H1 (cell line): ENCODE measurements at regions not wholly inside any gene's neighbourhood (a gene's known extent, or its start where the extent isn't known, plus 50 kb on each side); places are given as distances from the start of the nearest gene placed in this dataset.

ENCODE experiments used
- CTCF ChIA-PET: fragments of 300-600 bp; sonication (Branson Sonifier 250); formaldehyde crosslinking; loops from one replicate; lab custom pipeline; 2021; ENCODE audit not compliant: partially characterized antibody; lab: Charles Lee
- POLR2A ChIA-PET: fragments of 300-600 bp; sonication (Branson Sonifier 250); formaldehyde crosslinking; loops from one replicate; lab custom pipeline; 2021; ENCODE audit warnings: inconsistent platforms; ENCODE audit not compliant: partially characterized antibody; lab: Charles Lee
- DNase-seq, 2 experiments: peaks; one replicate each; pipeline versions ENCODE4 v3.0.0 to v3.0.0-alpha.2; 2010 to 2022; ENCODE audit warnings: low spot score in 2 of 2, low read depth in 1 of 2, mixed read lengths in 1 of 2
- FAIRE-seq: peaks from 2 replicates; lab custom pipeline; 2011; peaks lifted over from hg19 to GRCh38; lab: Jason Lieb, UNC
- H2AFZ ChIP-seq: 2 replicates; pipeline ENCODE4 v1.8.1; 2012; ENCODE audit warnings: low read length, inconsistent platforms
- H2AK5ac ChIP-seq: 2 replicates; pipeline ENCODE4 v1.6.1; 2013; ENCODE audit warnings: low read depth, low read length
- H2BK120ac ChIP-seq: replicated peaks from 2 replicates; pipeline ENCODE3; 2013; ENCODE audit warnings: low read depth, low read length, inconsistent platforms
- H2BK12ac ChIP-seq: 2 replicates; pipeline ENCODE4 v1.6.1; 2013; ENCODE audit warnings: low read depth, low read length
- H2BK15ac ChIP-seq: 2 replicates; pipeline ENCODE4 v1.6.1; 2013; ENCODE audit warnings: low read length
- H2BK20ac ChIP-seq: 2 replicates; pipeline ENCODE4 v1.6.1; 2013; ENCODE audit warnings: low read length
- H2BK5ac ChIP-seq: 2 replicates; pipeline ENCODE4 v1.6.1; 2013; ENCODE audit warnings: low read depth, low read length
- H3K14ac ChIP-seq: 2 replicates; pipeline ENCODE4 v1.6.1; 2013; ENCODE audit warnings: inconsistent platforms; ENCODE audit not compliant: insufficient read length
- H3K18ac ChIP-seq: 2 replicates; pipeline ENCODE4 v1.6.1; 2013; ENCODE audit warnings: low read length; ENCODE audit errors: extremely low read depth
- H3K23ac ChIP-seq: 2 replicates; pipeline ENCODE4 v1.6.1; 2013; ENCODE audit warnings: inconsistent platforms; ENCODE audit not compliant: insufficient read length
- H3K23me2 ChIP-seq: 2 replicates; pipeline ENCODE4 v1.6.1; 2013; ENCODE audit warnings: low read depth, low read length
- H3K27ac ChIP-seq: 2 replicates; pipeline ENCODE4 v1.6.1; 2011; ENCODE audit warnings: low read depth, low read length, inconsistent platforms
- H3K27me3 ChIP-seq, 4 experiments: replicated peaks in 1 of 4; 1 replicate in 1 of 4; 2 replicates in 3 of 4; pipeline versions ENCODE4 v1.6.1 to v1.8.1; 2011 to 2013; ENCODE audit warnings: low read length in 3 of 4, mild to moderate bottlenecking in 3 of 4, inconsistent platforms in 2 of 4, mixed read lengths in 2 of 4, moderate library complexity in 1 of 4; ENCODE audit not compliant: control insufficient read depth in 3 of 4, insufficient read depth in 3 of 4; ENCODE audit errors: extremely low read depth in 1 of 4
- H3K36me3 ChIP-seq, 4 experiments: 2 replicates each; pipeline versions ENCODE4 v1.6.1 to v1.8.1; 2011 to 2013; ENCODE audit warnings: mild to moderate bottlenecking in 4 of 4, low read length in 3 of 4, moderate library complexity in 2 of 4, control low read depth in 1 of 4, inconsistent platforms in 1 of 4; ENCODE audit not compliant: insufficient read depth in 4 of 4, control insufficient read depth in 2 of 4
- H3K4ac ChIP-seq: replicated peaks from 2 replicates; pipeline ENCODE3; 2013; ENCODE audit warnings: low read length, low read depth, mixed read lengths, inconsistent platforms; ENCODE audit not compliant: insufficient read length
- H3K4me1 ChIP-seq, 4 experiments: replicated peaks in 1 of 4; 1 replicate in 1 of 4; 2 replicates in 3 of 4; pipeline versions ENCODE4 v1.6.1 to v1.8.1; 2011 to 2013; ENCODE audit warnings: low read length in 3 of 4, inconsistent platforms in 2 of 4, mixed read lengths in 1 of 4; ENCODE audit not compliant: insufficient read depth in 4 of 4, control insufficient read depth in 3 of 4
- H3K4me2 ChIP-seq, 2 experiments: 2 replicates each; pipeline versions ENCODE4 v1.6.1 to v1.8.1; 2011 to 2013; ENCODE audit warnings: low read depth in 2 of 2, low read length in 2 of 2, control low read depth in 1 of 2, inconsistent platforms in 1 of 2, mild to moderate bottlenecking in 1 of 2; ENCODE audit not compliant: insufficient read depth in 1 of 2
- H3K4me3 ChIP-seq, 4 experiments: fragments of 200-600, 300-600 bp in 1 of 4; sonication (generic), shearing (Covaris generic), sonication (Bioruptor Twin) in 1 of 4; 2 replicates each; pipeline versions ENCODE4 v1.5.1 to v1.8.1; 2011 to 2016; ENCODE audit warnings: low read length in 4 of 4, low read depth in 3 of 4, control low read depth in 2 of 4, inconsistent platforms in 2 of 4, mild to moderate bottlenecking in 2 of 4, mixed read lengths in 1 of 4, moderate library complexity in 1 of 4; ENCODE audit not compliant: insufficient read depth in 2 of 4; ENCODE audit errors: extremely low read depth in 1 of 4
- H3K56ac ChIP-seq: replicated peaks from 2 replicates; pipeline ENCODE3; 2013; ENCODE audit warnings: low read depth, mild to moderate bottlenecking, mixed read lengths, low read length, inconsistent platforms; ENCODE audit not compliant: insufficient read length
- H3K79me1 ChIP-seq: 2 replicates; pipeline ENCODE4 v1.6.1; 2013; ENCODE audit warnings: low read depth, low read length, control low read depth
- H3K79me2 ChIP-seq, 2 experiments: 2 replicates each; pipeline versions ENCODE4 v1.6.1 to v1.8.1; 2012 to 2013; ENCODE audit warnings: low read length in 2 of 2, mild to moderate bottlenecking in 2 of 2, inconsistent platforms in 1 of 2; ENCODE audit not compliant: insufficient read depth in 2 of 2, control insufficient read depth in 1 of 2
- H3K9ac ChIP-seq, 4 experiments: replicated peaks in 1 of 4; 1 replicate in 1 of 4; 2 replicates in 3 of 4; pipeline versions ENCODE4 v1.6.1 to v1.8.1; 2011 to 2013; ENCODE audit warnings: low read depth in 3 of 4, low read length in 3 of 4, control low read depth in 2 of 4, mild to moderate bottlenecking in 2 of 4, moderate library complexity in 2 of 4, inconsistent platforms in 1 of 4; ENCODE audit errors: extremely low read depth in 1 of 4
- H3K9me3 ChIP-seq, 2 experiments: 2 replicates each; pipeline versions ENCODE4 v1.6.1 to v1.8.1; 2012 to 2013; ENCODE audit warnings: mild to moderate bottlenecking in 2 of 2, moderate library complexity in 2 of 2, control low read depth in 1 of 2, inconsistent platforms in 1 of 2, low read depth in 1 of 2, low read length in 1 of 2, mixed read lengths in 1 of 2; ENCODE audit not compliant: insufficient read depth in 2 of 2
- H4K20me1 ChIP-seq, 2 experiments: replicated peaks in 1 of 2; 2 replicates each; pipeline versions ENCODE3 to v1.8.1; 2011 to 2013; ENCODE audit warnings: inconsistent platforms in 2 of 2, low read length in 2 of 2, mild to moderate bottlenecking in 1 of 2; ENCODE audit not compliant: insufficient read depth in 2 of 2, control insufficient read depth in 1 of 2
- H4K5ac ChIP-seq: 2 replicates; pipeline ENCODE4 v1.6.1; 2013; ENCODE audit warnings: low read length, low read depth, mixed read lengths, inconsistent platforms; ENCODE audit not compliant: insufficient read length
- H4K8ac ChIP-seq: 2 replicates; pipeline ENCODE4 v1.8.0; 2013; ENCODE audit warnings: mild to moderate bottlenecking, moderate library complexity, low read length, inconsistent platforms; ENCODE audit not compliant: insufficient read depth; ENCODE audit errors: extremely low read depth
- H4K91ac ChIP-seq: replicated peaks from 2 replicates; pipeline ENCODE3; 2013; ENCODE audit warnings: low read length, mixed read lengths, inconsistent platforms; ENCODE audit not compliant: insufficient read length
- GABPA ChIP-seq: IDR thresholded peaks from 2 replicates; pipeline ENCODE4 v1.6.1; 2011; ENCODE audit warnings: mild to moderate bottlenecking, low read length, moderate library complexity, borderline replicate concordance; ENCODE audit not compliant: insufficient read depth
- KDM5A ChIP-seq: fragments of 200-600 bp; IDR thresholded peaks from 2 replicates; pipeline ENCODE4 v1.7.1; 2012; ENCODE audit warnings: mild to moderate bottlenecking, low read length, inconsistent platforms, mixed read lengths
- NANOG ChIP-seq: IDR thresholded peaks from 2 replicates; pipeline ENCODE4 v1.6.1; 2011; ENCODE audit warnings: low read length, low read depth, mild to moderate bottlenecking, inconsistent platforms; ENCODE audit not compliant: insufficient read depth, poor library complexity, severe bottlenecking
- NRF1 ChIP-seq: IDR thresholded peaks from 2 replicates; pipeline ENCODE4 v1.6.1; 2011; ENCODE audit warnings: mild to moderate bottlenecking, low read depth, low read length, improper control_type of control experiment
- POU5F1 ChIP-seq: IDR thresholded peaks from 2 replicates; pipeline ENCODE4 v1.6.1; 2011; ENCODE audit warnings: low read depth, mild to moderate bottlenecking, low read length, moderate library complexity
- SIN3A ChIP-seq, 2 experiments: IDR thresholded peaks in 1 of 2; conservative IDR thresholded peaks in 1 of 2; 2 replicates each; pipeline ENCODE4 v1.6.1; 2011 to 2012; ENCODE audit warnings: low read length in 2 of 2, improper control_type of control experiment in 1 of 2, low read depth in 1 of 2, mild to moderate bottlenecking in 1 of 2
- SIX5 ChIP-seq: IDR thresholded peaks from 2 replicates; pipeline ENCODE4 v1.6.1; 2011; ENCODE audit warnings: mild to moderate bottlenecking, low read depth, low read length
- SUZ12 ChIP-seq: fragments of 200-600 bp; sonication (generic); IDR thresholded peaks from 2 replicates; pipeline ENCODE4 v1.6.1; 2012; ENCODE audit warnings: mild to moderate bottlenecking, inconsistent platforms, low read length, moderate library complexity, mixed read lengths
- WGBS, 2 experiments: shearing (Covaris generic) in 1 of 2; methylation state at CpG; one replicate each; pipeline versions ENCODE4 v1.1.6 to v1.1.7; 2013 to 2015; ENCODE audit warnings: low lambda C conversion rate in 2 of 2, mixed read lengths in 2 of 2, inconsistent platforms in 1 of 2, low coverage in 1 of 2, missing lambda C conversion rate in 1 of 2; ENCODE audit not compliant: insufficient replicate concordance in 2 of 2, insufficient coverage in 1 of 2, insufficient read length in 1 of 2; ENCODE audit errors: extremely low coverage in 1 of 2, missing lambda C conversion rate in 1 of 2; 5-methylcytosine and 5-hydroxymethylcytosine counted together
- TF ChIP-seq, protein P1 (sequence below): IDR thresholded peaks from 2 replicates; pipeline ENCODE4 v1.6.1; 2011; ENCODE audit warnings: low read length, improper control_type of control experiment

- H2BK15ac ChIP-seq: no peak overlapping the region
- no peaks in the 10 kb centered on the region for H4K20me1 ChIP-seq
- H3K23ac ChIP-seq: no peak overlapping the region
- H3K9ac ChIP-seq: no peak overlapping the region
- no peak overlapping the region for H2BK12ac ChIP-seq
- no peaks in the 10 kb centered on the region for H3K79me1 ChIP-seq
- H3K27me3 ChIP-seq: no peaks in the 10 kb centered on the region
- H2BK20ac ChIP-seq: no peak overlapping the region
- H3K4me2 ChIP-seq: no peak overlapping the region
- H2BK5ac ChIP-seq: no peak overlapping the region
- H3K56ac ChIP-seq: no peak overlapping the region
- 87% methylated on average over 3 of the region's 5 CpGs; no CpG with 5 or more reads in 1 of the 2 experiments for WGBS, 2 experiments
- H3K27ac ChIP-seq: no peak overlapping the region
- H2BK120ac ChIP-seq: no peak overlapping the region
- H3K18ac ChIP-seq: no peak overlapping the region
- no peaks in the 10 kb centered on the region for H3K23me2 ChIP-seq
- FAIRE-seq (no peak), DNase-seq (no peak)
- no peaks in the 10 kb centered on the region for H3K9me3 ChIP-seq
- H4K8ac ChIP-seq: no peak overlapping the region
- ChIA-PET CTCF (no interaction called here), POLR2A (no interaction called here)
- H4K5ac ChIP-seq: no peak overlapping the region
- H3K36me3 ChIP-seq: no peaks in the 10 kb centered on the region
- H3K79me2 ChIP-seq: no peaks in the 10 kb centered on the region
- no peak overlapping the region for H3K14ac ChIP-seq
- no peaks in the 10 kb centered on the region for H3K4me1 ChIP-seq
- H4K91ac ChIP-seq: no peak overlapping the region
- no peak overlapping the region for H3K4me3 ChIP-seq
- TF ChIP-seq GABPA (no peak), NANOG (no peak), SUZ12 (no peak), SIN3A (conservative IDR thresholded peaks at IDR 0.05 in 1 of 2, IDR thresholded peaks at IDR 0.05 in 1 of 2; ENCODE audit: low read depth in 1 of 2, low read length in 2 of 2) (no peak), POU5F1 (no peak), NRF1 (no peak), SIX5 (no peak), KDM5A (no peak)
- TF ChIP-seq, protein P1, sequence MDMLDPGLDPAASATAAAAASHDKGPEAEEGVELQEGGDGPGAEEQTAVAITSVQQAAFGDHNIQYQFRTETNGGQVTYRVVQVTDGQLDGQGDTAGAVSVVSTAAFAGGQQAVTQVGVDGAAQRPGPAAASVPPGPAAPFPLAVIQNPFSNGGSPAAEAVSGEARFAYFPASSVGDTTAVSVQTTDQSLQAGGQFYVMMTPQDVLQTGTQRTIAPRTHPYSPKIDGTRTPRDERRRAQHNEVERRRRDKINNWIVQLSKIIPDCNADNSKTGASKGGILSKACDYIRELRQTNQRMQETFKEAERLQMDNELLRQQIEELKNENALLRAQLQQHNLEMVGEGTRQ: no peak
- TF ChIP-seq, all 59 proteins: peak for 0
- Histone ChIP-seq H3K4ac (no peak overlapping the region), H2AK5ac (no peak overlapping the region), H2AFZ (no peak overlapping the region)
Observed at GRCh38 chrX:25226151-25226550, 210.4 kb upstream of the ARX start.
